CD4-positive, alpha-beta T cell (primary cell): ENCODE measurements at regions not wholly inside any gene's neighbourhood (a gene's known extent, or its start where the extent isn't known, plus 50 kb on each side); places are given as distances from the start of the nearest gene placed in this dataset. TPM values are rescaled to one million over a fixed set of nuclear protein-coding genes. Genes with fewer than 3 reads are reported as not detected.

Experiments used
- ATAC-seq: fragments of 200-7000 bp; cut with Tn5 transposase; one replicate; pipeline ENCODE4 v1.10.0; 2022; ENCODE audit warnings: mild to moderate bottlenecking; ENCODE audit not compliant: poor library complexity
- CTCF ChIA-PET: fragments of 350-600 bp; sonication (Branson Sonifier 250); formaldehyde crosslinking; loops from one replicate; lab custom pipeline; 2021; ENCODE audit warnings: antibody characterized with exemption, inconsistent platforms; lab: Charles Lee
- POLR2A ChIA-PET: fragments of 350-600 bp; sonication (Branson Sonifier 250); formaldehyde crosslinking; loops from one replicate; lab custom pipeline; 2021; ENCODE audit warnings: antibody characterized with exemption, inconsistent platforms; lab: Charles Lee
- DNase-seq, 14 experiments: peaks; one replicate each; pipeline ENCODE4 v3.0.0-alpha.2; 2013 to 2020; ENCODE audit warnings: mixed read lengths in 2 of 14
- H3K27ac ChIP-seq, 2 donors: one replicate each; pipeline versions ENCODE4 v1.5.1 to v1.7.0; 2013; ENCODE audit warnings: low read length in 2 of 2, low read depth in 1 of 2, mild to moderate bottlenecking in 1 of 2
- H3K27me3 ChIP-seq, 2 experiments: 1 replicate in 1 of 2; 2 replicates in 1 of 2; pipeline versions ENCODE4 v1.6.1 to v1.7.0; 2013; ENCODE audit warnings: low read length in 2 of 2, control low read depth in 1 of 2, mild to moderate bottlenecking in 1 of 2, moderate library complexity in 1 of 2; ENCODE audit not compliant: insufficient read depth in 2 of 2, control insufficient read depth in 1 of 2
- H3K36me3 ChIP-seq: one replicate; pipeline ENCODE4 v1.6.1; 2013; ENCODE audit warnings: low read length, control low read depth; ENCODE audit not compliant: insufficient read depth
- H3K4me1 ChIP-seq: one replicate; pipeline ENCODE4 v1.6.1; 2013; ENCODE audit warnings: low read length, control low read depth; ENCODE audit not compliant: insufficient read depth
- H3K4me3 ChIP-seq: one replicate; pipeline ENCODE4 v1.5.1; 2013; ENCODE audit warnings: mild to moderate bottlenecking, low read length, moderate library complexity
- H3K9me3 ChIP-seq, 2 experiments: 1 replicate in 1 of 2; 2 replicates in 1 of 2; pipeline versions ENCODE4 v1.6.1 to v1.7.0; 2013; ENCODE audit warnings: low read length in 2 of 2, mild to moderate bottlenecking in 2 of 2, control low read depth in 1 of 2, moderate library complexity in 1 of 2; ENCODE audit not compliant: control insufficient read depth in 1 of 2, insufficient read depth in 1 of 2
- H3K27ac Mint-ChIP-seq: one replicate; pipeline ENCODE4 v1.8.0; 2020; ENCODE audit warnings: mixed read lengths
- H3K27me3 Mint-ChIP-seq: one replicate; pipeline ENCODE4 v1.8.0; 2021; ENCODE audit warnings: mixed read lengths
- H3K36me3 Mint-ChIP-seq: one replicate; pipeline ENCODE4 v1.8.0; 2021; ENCODE audit warnings: low read depth, mixed read lengths
- H3K4me1 Mint-ChIP-seq: one replicate; pipeline ENCODE4 v1.8.0; 2021; ENCODE audit warnings: low read depth, mixed read lengths
- H3K4me3 Mint-ChIP-seq: one replicate; pipeline ENCODE4 v1.8.0; 2020; ENCODE audit warnings: mild to moderate bottlenecking, mixed read lengths
- H3K9me3 Mint-ChIP-seq: one replicate; pipeline ENCODE4 v1.8.0; 2020; ENCODE audit warnings: mixed read lengths
- CTCF ChIP-seq: fragments of 200-600 bp; IDR thresholded peaks from one replicate; pipeline ENCODE4 v1.8.0; 2022; ENCODE audit warnings: antibody characterized with exemption, mild to moderate bottlenecking
- intact Hi-C, 2 experiments: fragments of 100-400 bp; cut with DNase I in 1 of 2; cut with micrococcal nuclease in 1 of 2; formaldehyde crosslinking; loops; one replicate each; pipeline versions ENCODE4 v1.15.1 to v1.9.0; 2023 to 2025; cut with DNase I, micrococcal nuclease
- microRNA-seq: library from miRNA; unstranded; fragments of <30 nt; microRNA quantifications from one replicate; pipeline ENCODE4 v1.2.0, GENCODE V29; 2021; ENCODE audit warnings: borderline microRNAs expressed, borderline replicate concordance

- POLR2A ChIA-PET, result no interaction called here
- ATAC-seq (no peak), DNase-seq (no peak)
- no peak overlapping the region for H3K4me3 Mint-ChIP-seq
- intact Hi-C loops, result no loop called here
- H3K4me3 ChIP-seq, result no peak overlapping the region
- no peak for TF ChIP-seq CTCF
- H3K27me3 ChIP-seq, result no peaks in the 10 kb centered on the region
- no peaks in the 10 kb centered on the region for H3K36me3 Mint-ChIP-seq
- no peaks in the 10 kb centered on the region for H3K27me3 Mint-ChIP-seq
- H3K36me3 ChIP-seq, result no peaks in the 10 kb centered on the region
- H3K4me1 Mint-ChIP-seq, result no peaks in the 10 kb centered on the region
- H3K27ac Mint-ChIP-seq, result no peak overlapping the region
- no peaks in the 10 kb centered on the region for H3K4me1 ChIP-seq
- H3K9me3 ChIP-seq, result no peaks in the 10 kb centered on the region
- CTCF ChIA-PET, result no interaction called here
- H3K9me3 Mint-ChIP-seq, result no peaks in the 10 kb centered on the region
- H3K27ac ChIP-seq, result no peak overlapping the region
Observed at GRCh38 chr2:64402876-64403275, 51.1 kb upstream of the LGALSL start.

GRCh38 chr2:64403426-64403825, 50.5 kb upstream of the LGALSL start:
- ATAC-seq, result no peak
- no peak overlapping the region for H3K27ac ChIP-seq
- H3K9me3 ChIP-seq, result no peaks in the 10 kb centered on the region
- ChIA-PET CTCF (no interaction called here), POLR2A (no interaction called here)
- no peaks in the 10 kb centered on the region for H3K27me3 ChIP-seq
- Mint-ChIP-seq H3K27ac (no peak overlapping the region), H3K4me3 (no peak overlapping the region), H3K4me1 (no peaks in the 10 kb centered on the region), H3K36me3 (no peaks in the 10 kb centered on the region), H3K27me3 (no peaks in the 10 kb centered on the region), H3K9me3 (no peaks in the 10 kb centered on the region)
- H3K4me3 ChIP-seq, result no peak overlapping the region
- TF ChIP-seq CTCF, result no peak
- intact Hi-C loops, result no loop called here
- no peaks in the 10 kb centered on the region for H3K36me3 ChIP-seq
- no peak for DNase-seq
- H3K4me1 ChIP-seq, result no peaks in the 10 kb centered on the region

DNA sequence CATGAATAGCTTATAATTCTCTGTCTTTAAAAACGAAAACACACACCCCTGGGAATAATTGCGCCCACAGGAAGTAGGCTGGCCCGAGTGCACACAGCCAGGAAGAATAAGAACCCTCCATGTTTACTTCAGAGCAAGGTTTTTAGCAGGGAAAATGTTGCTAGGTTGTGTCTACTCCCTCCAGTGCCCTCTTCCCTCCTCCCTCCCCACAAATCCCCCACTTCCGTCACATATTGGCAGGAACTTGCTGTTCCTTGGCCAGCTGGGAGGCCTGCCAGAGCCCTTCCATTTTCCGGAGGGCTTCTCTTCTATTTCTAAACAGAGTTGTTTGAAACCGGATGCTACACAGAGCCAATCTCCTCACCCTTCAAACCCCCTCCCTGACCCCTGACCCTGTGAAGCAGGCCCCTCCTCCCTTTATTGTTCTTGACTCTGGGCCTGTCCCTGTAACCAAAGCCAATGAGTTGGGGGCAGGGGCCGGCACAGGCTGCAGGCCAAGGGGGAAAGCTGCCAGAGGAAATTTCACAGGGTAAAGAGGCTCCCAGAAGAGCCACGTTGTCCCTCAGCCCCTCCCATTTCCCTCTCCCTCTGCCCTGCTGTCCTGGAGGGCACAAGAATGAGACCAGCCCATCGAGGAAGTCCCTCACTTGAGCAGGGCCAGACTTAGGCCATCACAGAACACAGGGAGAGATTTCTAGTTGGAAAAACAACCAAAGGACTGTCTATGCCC, 49.8 kb upstream of the LGALSL start:
- ATAC-seq (no peak), DNase-seq (no peak)
- Mint-ChIP-seq H3K4me3 (no peak overlapping the region), H3K9me3 (no peaks in the 10 kb centered on the region), H3K4me1 (no peaks in the 10 kb centered on the region), H3K27me3 (no peaks in the 10 kb centered on the region), H3K27ac (no peak overlapping the region), H3K36me3 (no peaks in the 10 kb centered on the region)
- CTCF ChIA-PET, result no interaction called here
- intact Hi-C loops, result no loop called here
- Histone ChIP-seq H3K36me3 (no peaks in the 10 kb centered on the region), H3K4me1 (no peaks in the 10 kb centered on the region), H3K4me3 (no peak overlapping the region), H3K27ac (no peak overlapping the region), H3K9me3 (no peaks in the 10 kb centered on the region), H3K27me3 (no peaks in the 10 kb centered on the region)
- POLR2A ChIA-PET, result no interaction called here
- no peak for TF ChIP-seq CTCF

Small RNA genes in the stretch of these regions (microRNA-seq; reads per million reads assigned to microRNA genes)
- gene MIR4433A (not detected), gene MIR4433B (not detected)
